ENCODE measurements at regions not wholly inside any gene's neighbourhood (a gene's known extent, or its start where the extent isn't known, plus 50 kb on each side); places are given as distances from the start of the nearest gene placed in this dataset.

- TF ChIP-seq CTCF (IDR thresholded peaks at IDR 0.05; ENCODE audit: low read depth, low read length, missing input control) (no peak), TAF1 (conservative IDR thresholded peaks at IDR 0.05) (no peak), NR2F2 (IDR thresholded peaks at IDR 0.05) (no peak), GABPA (IDR thresholded peaks at IDR 0.05 in 1 of 2, conservative IDR thresholded peaks at IDR 0.05 in 1 of 2) (no peak), REST (IDR thresholded peaks at IDR 0.05) (no peak), ATF3 (IDR thresholded peaks at IDR 0.05) (no peak), JUND (IDR thresholded peaks at IDR 0.05) (no peak)
Measured at GRCh38 chr3:79960594-79960993, 192.8 kb upstream of the ROBO1 start.
